ENCODE measurements at regions not wholly inside any gene's neighbourhood (a gene's known extent, or its start where the extent isn't known, plus 50 kb on each side); places are given as distances from the start of the nearest gene placed in this dataset.

DNA sequence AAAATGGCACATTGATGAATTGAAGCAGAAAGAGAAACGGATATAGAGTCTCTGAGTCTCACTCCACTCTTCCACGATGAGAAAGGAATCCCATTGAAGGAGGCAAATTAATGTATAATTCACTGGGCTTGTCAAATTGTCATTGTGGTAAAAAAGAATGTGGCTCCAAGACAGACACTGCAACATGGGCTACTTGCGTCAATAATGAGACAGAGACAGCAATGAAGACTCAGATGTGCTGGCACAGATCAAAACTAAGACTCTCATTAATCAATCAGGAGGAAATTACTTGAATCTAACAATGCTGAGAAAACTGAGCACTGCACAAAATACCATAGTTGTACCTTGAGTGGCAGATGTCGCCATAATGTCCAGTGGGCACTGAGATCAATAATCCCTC, 1485.5 kb downstream of the TECRL start:
- TF ChIP-seq YY1 (IDR thresholded peaks at IDR 0.05; ENCODE audit: low read depth) (no peak), EP300 (IDR thresholded peaks at IDR 0.05; ENCODE audit: borderline replicate concordance in 1 of 2, low read depth in 1 of 2, low read length in 1 of 2) (no peak), RXRA (IDR thresholded peaks at IDR 0.05; ENCODE audit: borderline replicate concordance, low read depth) (no peak), TAF1 (IDR thresholded peaks at IDR 0.05; ENCODE audit: borderline replicate concordance, low read depth, low read length) (no peak), PBX3 (IDR thresholded peaks at IDR 0.05) (no peak)
- TF ChIP-seq, protein P1, sequence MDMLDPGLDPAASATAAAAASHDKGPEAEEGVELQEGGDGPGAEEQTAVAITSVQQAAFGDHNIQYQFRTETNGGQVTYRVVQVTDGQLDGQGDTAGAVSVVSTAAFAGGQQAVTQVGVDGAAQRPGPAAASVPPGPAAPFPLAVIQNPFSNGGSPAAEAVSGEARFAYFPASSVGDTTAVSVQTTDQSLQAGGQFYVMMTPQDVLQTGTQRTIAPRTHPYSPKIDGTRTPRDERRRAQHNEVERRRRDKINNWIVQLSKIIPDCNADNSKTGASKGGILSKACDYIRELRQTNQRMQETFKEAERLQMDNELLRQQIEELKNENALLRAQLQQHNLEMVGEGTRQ (IDR thresholded peaks at IDR 0.05; ENCODE audit: borderline replicate concordance, low read depth, low read length), result no peak
